Neuronal stem cell (in vitro differentiated cells): ENCODE measurements at regions not wholly inside any gene's neighbourhood (a gene's known extent, or its start where the extent isn't known, plus 50 kb on each side); places are given as distances from the start of the nearest gene placed in this dataset.

Source experiments
- DNase-seq: peaks from one replicate; pipeline ENCODE4 v3.0.0-alpha.2; 2013; ENCODE audit warnings: low spot score
- H2AFZ ChIP-seq: one replicate; pipeline ENCODE4 v1.6.1; 2013; ENCODE audit warnings: mild to moderate bottlenecking, low read length, inconsistent platforms
- H2AK5ac ChIP-seq: 2 replicates; pipeline ENCODE4 v1.6.1; 2013; ENCODE audit warnings: low read depth, mild to moderate bottlenecking, inconsistent platforms, low read length, moderate library complexity, mixed read lengths
- H2BK120ac ChIP-seq: 2 replicates; pipeline ENCODE4 v1.6.1; 2013; ENCODE audit warnings: low read depth, mild to moderate bottlenecking, inconsistent platforms, low read length, moderate library complexity, mixed read lengths
- H2BK12ac ChIP-seq: one replicate; pipeline ENCODE4 v1.6.1; 2013; ENCODE audit warnings: low read length, inconsistent platforms
- H2BK15ac ChIP-seq: 2 replicates; pipeline ENCODE4 v1.6.1; 2013; ENCODE audit warnings: mild to moderate bottlenecking, low read length, inconsistent platforms, mixed read lengths
- H2BK5ac ChIP-seq: one replicate; pipeline ENCODE4 v1.6.1; 2013; ENCODE audit warnings: inconsistent platforms, mild to moderate bottlenecking, low read length, moderate library complexity
- H3K14ac ChIP-seq: one replicate; pipeline ENCODE4 v1.6.1; 2013; ENCODE audit warnings: low read length, inconsistent platforms
- H3K18ac ChIP-seq: 2 replicates; pipeline ENCODE4 v1.6.1; 2013; ENCODE audit warnings: low read length, inconsistent platforms
- H3K23ac ChIP-seq: 2 replicates; pipeline ENCODE4 v1.6.1; 2013; ENCODE audit warnings: low read depth, mild to moderate bottlenecking, mixed read lengths, low read length, inconsistent platforms; ENCODE audit not compliant: poor library complexity
- H3K27ac ChIP-seq: replicated peaks from 3 replicates; pipeline ENCODE4 v1.5.1; 2013; ENCODE audit warnings: low read length, inconsistent platforms
- H3K27me3 ChIP-seq, 3 experiments: 2 replicates each; pipeline ENCODE4 v1.6.1; 2013; ENCODE audit warnings: low read length in 3 of 3, mild to moderate bottlenecking in 2 of 3, inconsistent platforms in 1 of 3, low read depth in 1 of 3, mixed read lengths in 1 of 3, moderate library complexity in 1 of 3; ENCODE audit not compliant: control insufficient read depth in 3 of 3, insufficient read depth in 3 of 3
- H3K36me3 ChIP-seq, 2 donors: replicated peaks in 1 of 2; 2 replicates each; pipeline ENCODE4 v1.6.1; 2013; ENCODE audit warnings: low read length in 2 of 2; ENCODE audit not compliant: control insufficient read depth in 2 of 2, insufficient read depth in 2 of 2
- H3K4ac ChIP-seq: 2 replicates; pipeline ENCODE4 v1.6.1; 2013; ENCODE audit warnings: inconsistent platforms, mild to moderate bottlenecking, low read length, moderate library complexity
- H3K4me1 ChIP-seq, 2 donors: 1 replicate in 1 of 2; 2 replicates in 1 of 2; pipeline ENCODE4 v1.6.1; 2013; ENCODE audit warnings: low read length in 2 of 2, low read depth in 1 of 2; ENCODE audit not compliant: control insufficient read depth in 2 of 2, insufficient read depth in 1 of 2
- H3K4me2 ChIP-seq: one replicate; pipeline ENCODE4 v1.6.1; 2013; ENCODE audit warnings: mild to moderate bottlenecking, low read length, inconsistent platforms; ENCODE audit not compliant: insufficient read depth, poor library complexity, severe bottlenecking
- H3K4me3 ChIP-seq, 2 donors: 2 replicates each; pipeline ENCODE4 v1.5.1; 2013; ENCODE audit warnings: low read length in 2 of 2, mild to moderate bottlenecking in 2 of 2, inconsistent platforms in 1 of 2, moderate library complexity in 1 of 2
- H3K79me1 ChIP-seq: one replicate; pipeline ENCODE4 v1.6.1; 2013; ENCODE audit warnings: low read depth, mild to moderate bottlenecking, inconsistent platforms, low read length, moderate library complexity
- H3K9ac ChIP-seq: one replicate; pipeline ENCODE4 v1.6.1; 2013; ENCODE audit warnings: mild to moderate bottlenecking, low read depth, low read length, inconsistent platforms; ENCODE audit not compliant: poor library complexity
- H3K9me3 ChIP-seq, 2 donors: replicated peaks in 1 of 2; 2 replicates each; pipeline versions ENCODE3 to v1.6.1; 2013; ENCODE audit warnings: low read length in 2 of 2, mild to moderate bottlenecking in 2 of 2, inconsistent platforms in 1 of 2, low read depth in 1 of 2, mixed read lengths in 1 of 2, moderate library complexity in 1 of 2; ENCODE audit not compliant: control insufficient read depth in 2 of 2, insufficient read depth in 1 of 2
- H4K8ac ChIP-seq: one replicate; pipeline ENCODE4 v1.6.1; 2013; ENCODE audit warnings: low read depth, mild to moderate bottlenecking, inconsistent platforms, low read length, moderate library complexity
- H4K91ac ChIP-seq: one replicate; pipeline ENCODE4 v1.6.1; 2013; ENCODE audit warnings: low read length, low read depth, mild to moderate bottlenecking, inconsistent platforms; ENCODE audit not compliant: poor library complexity
- WGBS, 2 donors: extraction: QIAGEN DNeasy Blood & Tissue Kit; methylation state at CpG; one replicate each; pipeline ENCODE4 v1.1.7; 2013; ENCODE audit warnings: missing lambda C conversion rate in 2 of 2, mixed read lengths in 1 of 2; ENCODE audit not compliant: insufficient read length in 2 of 2, insufficient replicate concordance in 1 of 2; ENCODE audit errors: extremely low coverage in 2 of 2; 5-methylcytosine and 5-hydroxymethylcytosine counted together

GRCh38 chr12:114902665-114903064 is 218.7 kb upstream of the TBX3 start:
- peaks cover 0 to 3% (median 0%) of the 10 kb centered on the region in 3 experiments for H3K27me3 ChIP-seq
- no peak overlapping the region for H2BK120ac ChIP-seq
- H3K14ac ChIP-seq: no peak overlapping the region
- no peaks in the 10 kb centered on the region for H3K36me3 ChIP-seq
- peaks cover 0 to 1% of the 10 kb centered on the region in 2 donors for H3K4me1 ChIP-seq
- no peak overlapping the region for H2BK15ac ChIP-seq
- H4K8ac ChIP-seq: no peak overlapping the region
- no peak for DNase-seq
- H3K27ac ChIP-seq: no peak overlapping the region
- no peak overlapping the region for H3K4me2 ChIP-seq
- H2AFZ ChIP-seq: no peak overlapping the region
- H2BK5ac ChIP-seq: no peak overlapping the region
- H3K18ac ChIP-seq: no peak overlapping the region
- no peak overlapping the region for H3K23ac ChIP-seq
- H3K9ac ChIP-seq: no peak overlapping the region
- no peak overlapping the region for H3K4ac ChIP-seq
- peak overlapping the region in 1 of 2 donors; percentile 20 for H3K4me3 ChIP-seq
- H3K9me3 ChIP-seq: peaks cover 0 to 10% of the 10 kb centered on the region in 2 donors
- no CpG with 5 or more reads among the region's 5 CpGs for WGBS, 2 donors
- no peaks in the 10 kb centered on the region for H3K79me1 ChIP-seq
- no peak overlapping the region for H2AK5ac ChIP-seq
- no peak overlapping the region for H4K91ac ChIP-seq
- no peak overlapping the region for H2BK12ac ChIP-seq

GRCh38 chr12:114901316-114901715 is 217.3 kb upstream of the TBX3 start:
- no peak overlapping the region for H2AFZ ChIP-seq
- peaks cover 0 to 10% of the 10 kb centered on the region in 2 donors for H3K9me3 ChIP-seq
- no peak overlapping the region for H2BK15ac ChIP-seq
- H4K8ac ChIP-seq: no peak overlapping the region
- H3K14ac ChIP-seq: no peak overlapping the region
- no peak overlapping the region for H3K4me2 ChIP-seq
- H3K23ac ChIP-seq: no peak overlapping the region
- peaks cover 0 to 3% (median 0%) of the 10 kb centered on the region in 3 experiments for H3K27me3 ChIP-seq
- H2BK5ac ChIP-seq: no peak overlapping the region
- H3K4me3 ChIP-seq: no peak overlapping the region
- H2BK12ac ChIP-seq: no peak overlapping the region
- DNase-seq: no peak
- H3K18ac ChIP-seq: no peak overlapping the region
- no peak overlapping the region for H4K91ac ChIP-seq
- H3K4ac ChIP-seq: no peak overlapping the region
- H3K36me3 ChIP-seq: no peaks in the 10 kb centered on the region
- WGBS, 2 donors: no CpG with 5 or more reads among the region's 4 CpGs
- H2AK5ac ChIP-seq: no peak overlapping the region
- no peaks in the 10 kb centered on the region for H3K79me1 ChIP-seq
- no peak overlapping the region for H3K9ac ChIP-seq
- H3K4me1 ChIP-seq: peaks cover 0 to 2% of the 10 kb centered on the region in 2 donors
- no peak overlapping the region for H3K27ac ChIP-seq
- no peak overlapping the region for H2BK120ac ChIP-seq

- Histone ChIP-seq H3K79me1 (no peaks in the 10 kb centered on the region), H3K27ac (no peak overlapping the region), H3K18ac (no peak overlapping the region), H3K27me3 (peaks cover 0 to 3% (median 0%) of the 10 kb centered on the region in 3 experiments), H3K4me1 (peaks cover 0 to 3% of the 10 kb centered on the region in 2 donors), H4K91ac (no peak overlapping the region), H3K4me3 (no peak overlapping the region), H2BK15ac (no peak overlapping the region), H3K4me2 (no peak overlapping the region), H3K36me3 (no peaks in the 10 kb centered on the region), H3K9ac (no peak overlapping the region), H4K8ac (no peak overlapping the region), H3K9me3 (no peaks in the 10 kb centered on the region), H3K23ac (no peak overlapping the region), H2AK5ac (no peak overlapping the region), H2BK120ac (no peak overlapping the region), H2AFZ (no peak overlapping the region), H3K4ac (no peak overlapping the region), H2BK12ac (no peak overlapping the region), H2BK5ac (no peak overlapping the region), H3K14ac (no peak overlapping the region)
- DNase-seq: no peak
- WGBS, 2 donors: no CpG with 5 or more reads among the region's 2 CpGs
Observed at GRCh38 chr12:114898159-114898558, 214.2 kb upstream of the TBX3 start.

GRCh38 chr12:114895827-114896226 is 211.9 kb upstream of the TBX3 start:
- Histone ChIP-seq H3K4me3 (no peak overlapping the region), H3K27ac (no peak overlapping the region), H2AK5ac (no peak overlapping the region), H3K4me2 (no peak overlapping the region), H3K4ac (no peak overlapping the region), H3K79me1 (no peaks in the 10 kb centered on the region), H3K4me1 (peaks cover 0 to 1% of the 10 kb centered on the region in 2 donors), H3K36me3 (no peaks in the 10 kb centered on the region), H4K8ac (no peak overlapping the region), H3K14ac (no peak overlapping the region), H3K18ac (no peak overlapping the region), H2BK15ac (no peak overlapping the region), H2AFZ (no peak overlapping the region), H2BK5ac (no peak overlapping the region), H3K23ac (no peak overlapping the region), H3K27me3 (peaks cover 0 to 3% (median 0%) of the 10 kb centered on the region in 3 experiments), H2BK12ac (no peak overlapping the region), H2BK120ac (no peak overlapping the region), H3K9me3 (no peaks in the 10 kb centered on the region), H4K91ac (no peak overlapping the region), H3K9ac (no peak overlapping the region)
- WGBS, 2 donors: no CpG with 5 or more reads among the region's 5 CpGs
- DNase-seq: no peak
